ENCODE measurements at regions not wholly inside any gene's neighbourhood (a gene's known extent, or its start where the extent isn't known, plus 50 kb on each side); places are given as distances from the start of the nearest gene placed in this dataset.

DNA sequence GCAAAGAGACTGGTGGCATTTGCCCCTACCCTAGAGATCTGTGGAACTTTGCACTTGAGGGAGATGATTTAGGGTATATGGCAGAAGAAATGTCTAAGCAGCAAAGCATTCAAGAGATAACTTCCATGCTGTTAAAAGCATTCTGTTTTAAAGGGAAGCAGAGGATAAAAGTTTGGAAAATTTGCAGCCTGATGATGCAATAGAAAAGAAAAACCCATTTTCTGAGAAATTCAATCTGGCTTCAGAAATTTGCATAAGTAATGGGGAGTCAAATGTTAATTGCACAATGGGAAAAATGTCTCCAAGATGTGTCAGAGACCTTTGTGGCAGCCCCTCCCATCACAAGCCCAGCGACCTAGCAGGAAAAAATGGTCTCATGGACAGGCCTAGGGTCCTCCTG is 361.7 kb downstream of the ANKRD7 start:
- DNase-seq (ENCODE audit: low spot score): no peak
- ChIA-PET CTCF (no interaction called here), POLR2A (ENCODE audit: low non-redundant PET) (no interaction called here)
- TF ChIP-seq, protein P1, sequence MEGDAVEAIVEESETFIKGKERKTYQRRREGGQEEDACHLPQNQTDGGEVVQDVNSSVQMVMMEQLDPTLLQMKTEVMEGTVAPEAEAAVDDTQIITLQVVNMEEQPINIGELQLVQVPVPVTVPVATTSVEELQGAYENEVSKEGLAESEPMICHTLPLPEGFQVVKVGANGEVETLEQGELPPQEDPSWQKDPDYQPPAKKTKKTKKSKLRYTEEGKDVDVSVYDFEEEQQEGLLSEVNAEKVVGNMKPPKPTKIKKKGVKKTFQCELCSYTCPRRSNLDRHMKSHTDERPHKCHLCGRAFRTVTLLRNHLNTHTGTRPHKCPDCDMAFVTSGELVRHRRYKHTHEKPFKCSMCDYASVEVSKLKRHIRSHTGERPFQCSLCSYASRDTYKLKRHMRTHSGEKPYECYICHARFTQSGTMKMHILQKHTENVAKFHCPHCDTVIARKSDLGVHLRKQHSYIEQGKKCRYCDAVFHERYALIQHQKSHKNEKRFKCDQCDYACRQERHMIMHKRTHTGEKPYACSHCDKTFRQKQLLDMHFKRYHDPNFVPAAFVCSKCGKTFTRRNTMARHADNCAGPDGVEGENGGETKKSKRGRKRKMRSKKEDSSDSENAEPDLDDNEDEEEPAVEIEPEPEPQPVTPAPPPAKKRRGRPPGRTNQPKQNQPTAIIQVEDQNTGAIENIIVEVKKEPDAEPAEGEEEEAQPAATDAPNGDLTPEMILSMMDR (conservative IDR thresholded peaks at IDR 0.05; ENCODE audit: low read depth): no peak
- H3K27ac ChIP-seq: no peak overlapping the region

DNA sequence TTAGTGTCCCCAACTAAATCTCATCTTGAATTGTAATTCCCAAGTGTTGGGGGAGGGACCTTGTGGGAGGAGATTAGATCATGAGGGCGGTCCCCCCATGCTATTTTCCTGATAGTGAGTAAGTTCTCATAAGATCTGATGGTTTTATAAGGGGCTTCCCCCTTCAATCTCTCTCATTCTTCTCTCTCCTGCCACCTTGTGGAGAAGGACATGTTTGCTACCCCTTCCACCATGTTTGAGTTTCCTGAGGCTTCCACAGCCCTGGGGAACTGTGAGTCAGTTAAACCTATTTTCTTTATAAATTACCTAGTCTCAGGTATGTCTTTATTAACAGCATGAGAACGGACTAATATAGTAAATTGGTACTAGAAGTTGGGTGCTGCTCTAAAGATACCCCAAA is 365.6 kb downstream of the ANKRD7 start:
- CTCF ChIA-PET: no interaction called here
- no peak for DNase-seq (ENCODE audit: low spot score)

DNA sequence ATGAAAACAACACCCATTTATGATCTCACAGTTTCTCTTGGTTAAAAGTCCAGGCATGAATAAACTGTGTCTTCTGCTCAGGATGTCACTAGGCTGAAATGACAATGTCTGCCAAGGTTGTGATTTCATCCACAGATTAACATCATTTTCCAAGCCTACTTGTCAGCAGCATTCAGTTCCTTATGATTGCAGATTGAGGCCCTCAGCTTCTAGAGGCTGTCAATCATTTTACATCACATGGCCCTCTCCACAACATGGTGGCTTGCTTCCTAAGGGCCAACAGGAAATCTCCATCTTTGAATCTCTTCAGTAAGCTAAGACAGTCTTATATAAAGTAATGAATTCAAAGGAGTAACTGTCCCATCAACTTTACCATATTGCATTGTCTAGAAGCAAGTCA is 377.6 kb downstream of the ANKRD7 start:
- no peak overlapping the region for H3K27ac ChIP-seq
- DNase-seq (ENCODE audit: low spot score): no peak
- POLR2A ChIA-PET (ENCODE audit: low non-redundant PET): no interaction called here
- CTCF ChIA-PET: interaction anchor here (0.5 kb wide), 1 partner anchor 171 kb away, joined by 8 read pairs; no protein-coding TSS in a partner anchor
- TF ChIP-seq, protein P1 (conservative IDR thresholded peaks at IDR 0.05; ENCODE audit: low read depth): no peak

More for the DNA sequence above, 365.6 kb downstream of the ANKRD7 start:
- no peak overlapping the region for H3K27ac ChIP-seq
- TF ChIP-seq, protein P1 (conservative IDR thresholded peaks at IDR 0.05; ENCODE audit: low read depth): peak; percentile 19; the same call in 1 of the 2 replicates
- POLR2A ChIA-PET (ENCODE audit: low non-redundant PET): no interaction called here

DNA sequence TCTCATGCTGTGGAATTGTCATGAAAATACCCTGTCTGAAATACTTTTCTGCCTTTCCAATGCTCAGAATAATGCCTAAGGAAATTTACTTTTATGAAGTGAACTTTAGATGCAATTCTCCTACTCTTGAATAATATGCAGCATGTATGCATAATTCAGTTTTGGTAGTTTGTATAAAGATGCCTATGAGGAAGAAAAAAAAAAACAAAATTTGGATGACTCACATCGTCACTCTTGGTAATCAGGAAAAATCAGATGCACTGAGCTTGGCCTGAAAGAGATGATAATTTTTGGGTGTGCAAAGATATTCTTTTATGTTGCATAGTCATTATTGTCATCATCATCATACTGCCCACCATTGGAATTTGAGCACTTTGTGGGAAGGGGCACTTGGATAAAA is 382.1 kb downstream of the ANKRD7 start:
- ChIA-PET POLR2A (ENCODE audit: low non-redundant PET) (no interaction called here), CTCF (no interaction called here)
- no peak for DNase-seq (ENCODE audit: low spot score)
- H3K27ac ChIP-seq: no peak overlapping the region
- TF ChIP-seq, protein P1 (conservative IDR thresholded peaks at IDR 0.05; ENCODE audit: low read depth): no peak

DNA sequence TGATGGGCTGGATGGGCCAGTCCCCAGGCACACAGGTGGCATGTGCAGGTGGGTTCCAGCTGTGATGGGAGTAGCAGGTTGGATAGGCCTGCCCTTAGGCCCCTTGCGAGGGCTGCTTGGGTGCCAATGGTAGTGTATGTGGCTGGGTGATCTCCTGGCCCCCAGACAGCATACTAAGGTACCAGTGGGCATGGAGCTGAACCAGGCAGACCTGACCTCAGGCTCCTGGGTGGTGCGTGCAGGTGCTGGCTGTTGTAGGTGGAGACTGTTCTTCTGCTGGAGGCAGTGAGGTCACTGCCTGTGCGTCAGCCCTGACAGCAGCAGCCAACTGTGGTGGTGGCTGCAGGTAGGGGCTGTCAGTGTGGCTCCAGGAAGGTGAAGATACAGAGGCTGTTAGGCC is 384.7 kb downstream of the ANKRD7 start:
- CTCF ChIA-PET: no interaction called here
- POLR2A ChIA-PET (ENCODE audit: low non-redundant PET): no interaction called here
- TF ChIP-seq, protein P1 (conservative IDR thresholded peaks at IDR 0.05; ENCODE audit: low read depth): no peak

DNA sequence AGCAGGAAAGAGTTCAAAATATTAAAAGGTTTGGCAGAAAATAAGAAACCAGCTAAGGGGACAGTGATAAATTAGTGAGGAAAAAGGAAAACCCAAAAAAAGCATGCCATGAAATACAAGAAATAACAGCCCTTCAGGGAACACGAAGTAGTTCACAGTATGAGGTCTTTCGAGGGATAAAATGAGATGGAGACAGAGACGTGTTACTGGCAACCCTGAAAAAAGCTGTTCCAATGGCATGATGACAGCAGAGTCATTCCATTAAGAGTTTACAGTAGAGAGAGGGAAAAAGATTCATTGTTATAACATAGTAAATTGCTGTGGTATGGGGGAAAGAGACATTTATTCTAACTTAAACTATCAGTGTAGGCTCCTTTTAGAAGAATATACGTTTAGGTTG is 391.2 kb downstream of the ANKRD7 start:
- ChIA-PET POLR2A (ENCODE audit: low non-redundant PET) (no interaction called here), CTCF (no interaction called here)
- TF ChIP-seq, protein P1 (conservative IDR thresholded peaks at IDR 0.05; ENCODE audit: low read depth): no peak
- DNase-seq (ENCODE audit: low spot score): no peak
- no peak overlapping the region for H3K27ac ChIP-seq

More for the DNA sequence above, 384.7 kb downstream of the ANKRD7 start:
- no peak for DNase-seq (ENCODE audit: low spot score)
- no peak overlapping the region for H3K27ac ChIP-seq

Measured in RWPE1 (cell line).